ENCODE measurements at regions not wholly inside any gene's neighbourhood (a gene's known extent, or its start where the extent isn't known, plus 50 kb on each side); places are given as distances from the start of the nearest gene placed in this dataset.

DNA sequence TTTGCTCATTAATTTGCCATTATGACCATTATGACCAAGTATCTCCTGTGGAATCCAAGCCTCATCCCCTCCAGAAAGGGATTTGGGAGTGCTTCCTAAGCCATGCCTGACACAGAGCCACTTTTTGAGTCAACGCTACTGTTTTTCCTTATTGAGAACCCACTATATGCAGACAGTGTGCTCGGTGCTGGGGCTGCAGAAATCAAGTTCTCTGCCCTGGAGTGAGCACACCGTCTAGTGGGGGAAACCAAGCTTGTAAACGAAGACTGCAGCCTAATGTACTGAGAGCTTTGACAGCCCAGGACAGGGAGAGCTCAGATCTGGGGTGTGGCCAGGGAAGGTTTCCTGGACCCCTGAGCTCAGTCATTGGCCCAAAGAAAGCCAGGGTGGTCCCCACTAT, 111.0 kb downstream of the ENGASE start:
- dilution Hi-C loops (cut with MboI; ENCODE audit: extremely low pct_ligation_motif_present, low sequenced_read_pairs) = no loop called here
- Histone ChIP-seq H3K79me2 (ENCODE audit: control insufficient read depth, insufficient read depth, low read length) (no peaks in the 10 kb centered on the region), H3K9me1 (replicated peaks; ENCODE audit: control insufficient read depth, extremely low read depth, insufficient read depth, low read length) (no peaks in the 10 kb centered on the region), H3K27ac (ENCODE audit: insufficient read depth, low read depth, low read length) (no peak overlapping the region), H3K4me3 (replicated peaks in 1 of 3; ENCODE audit: insufficient read depth in 1 of 3, low read depth in 1 of 3, low read length in 3 of 3) (no peak overlapping the region), H4K20me1 (replicated peaks; ENCODE audit: control insufficient read depth, extremely low read depth, insufficient read depth, low read length) (no peaks in the 10 kb centered on the region), H3K9me3 (replicated peaks; ENCODE audit: control insufficient read depth, insufficient read depth, low read length) (no peaks in the 10 kb centered on the region), H3K4me1 (ENCODE audit: control insufficient read depth, extremely low read depth, insufficient read depth, low read length) (no peaks in the 10 kb centered on the region), H3K4me2 (ENCODE audit: insufficient read depth, low read length) (no peak overlapping the region), H3K9ac (replicated peaks; ENCODE audit: extremely low read depth, insufficient read depth, low read length) (no peak overlapping the region), H2AFZ (ENCODE audit: low read depth, low read length) (no peak overlapping the region), H3K36me3 (ENCODE audit: control insufficient read depth in 2 of 2, extremely low read depth in 1 of 2, insufficient read depth in 2 of 2, low read length in 2 of 2) (no peaks in the 10 kb centered on the region), H3K27me3 (ENCODE audit: control insufficient read depth in 2 of 2, insufficient read depth in 2 of 2, low read length in 2 of 2) (peaks cover 20% of the 10 kb centered on the region in 2 experiments)
- no TSS peak for BruUV-seq (replicated peaks)
- intact Hi-C loops (cut with micrococcal nuclease) = no loop called here
- DNase-seq (ENCODE audit: low read depth, low spot score) (no peak), FAIRE-seq (no peak)
- ChIA-PET CTCF (interaction anchor here (7.9 kb wide), 1 partner anchor 207 kb away, joined by 108 read pairs; no protein-coding TSS in a partner anchor), POLR2A (no interaction called here)
- TF ChIP-seq POLR2A (IDR thresholded peaks at IDR 0.05; ENCODE audit: low read depth, low read length) = no peak
- no peak for TF ChIP-seq MYC (IDR thresholded peaks at IDR 0.05; ENCODE audit: low read depth, low read length)
- TF ChIP-seq MAX (IDR thresholded peaks at IDR 0.05; ENCODE audit: insufficient read depth, insufficient read length) = no peak
- no peak for TF ChIP-seq POLR2AphosphoS5 (IDR thresholded peaks at IDR 0.05; ENCODE audit: insufficient read depth, low read depth, low read length)
- TF ChIP-seq FOS (IDR thresholded peaks at IDR 0.05; ENCODE audit: borderline replicate concordance, insufficient read depth, low read length) = no peak
- TF ChIP-seq JUN (IDR thresholded peaks at IDR 0.05; ENCODE audit: borderline replicate concordance, insufficient read depth, insufficient read length, low read depth) = no peak
- TF ChIP-seq GATA2 (IDR thresholded peaks at IDR 0.05; ENCODE audit: insufficient read depth, insufficient read length, low read depth, low read length) = no peak
- no peak for TF ChIP-seq EZH2 (IDR thresholded peaks at IDR 0.05; ENCODE audit: borderline replicate concordance, low read depth, low read length, severe bottlenecking)
- TF ChIP-seq, protein P1, sequence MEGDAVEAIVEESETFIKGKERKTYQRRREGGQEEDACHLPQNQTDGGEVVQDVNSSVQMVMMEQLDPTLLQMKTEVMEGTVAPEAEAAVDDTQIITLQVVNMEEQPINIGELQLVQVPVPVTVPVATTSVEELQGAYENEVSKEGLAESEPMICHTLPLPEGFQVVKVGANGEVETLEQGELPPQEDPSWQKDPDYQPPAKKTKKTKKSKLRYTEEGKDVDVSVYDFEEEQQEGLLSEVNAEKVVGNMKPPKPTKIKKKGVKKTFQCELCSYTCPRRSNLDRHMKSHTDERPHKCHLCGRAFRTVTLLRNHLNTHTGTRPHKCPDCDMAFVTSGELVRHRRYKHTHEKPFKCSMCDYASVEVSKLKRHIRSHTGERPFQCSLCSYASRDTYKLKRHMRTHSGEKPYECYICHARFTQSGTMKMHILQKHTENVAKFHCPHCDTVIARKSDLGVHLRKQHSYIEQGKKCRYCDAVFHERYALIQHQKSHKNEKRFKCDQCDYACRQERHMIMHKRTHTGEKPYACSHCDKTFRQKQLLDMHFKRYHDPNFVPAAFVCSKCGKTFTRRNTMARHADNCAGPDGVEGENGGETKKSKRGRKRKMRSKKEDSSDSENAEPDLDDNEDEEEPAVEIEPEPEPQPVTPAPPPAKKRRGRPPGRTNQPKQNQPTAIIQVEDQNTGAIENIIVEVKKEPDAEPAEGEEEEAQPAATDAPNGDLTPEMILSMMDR (IDR thresholded peaks at IDR 0.05; ENCODE audit: extremely low read depth in 1 of 2, insufficient read depth in 1 of 2, low read depth in 1 of 2, low read length in 2 of 2) = no peak
